Ureter (tissue), 1 donor: ENCODE measurements at regions not wholly inside any gene's neighbourhood (a gene's known extent, or its start where the extent isn't known, plus 50 kb on each side); places are given as distances from the start of the nearest gene placed in this dataset.
"Not testable (repeated sequence)": the region's sequence is repeated elsewhere in the genome, so short reads cannot be mapped to it uniquely, and the experiment has no call there.

Source experiments
- DNase-seq: peaks from one replicate; pipeline ENCODE4 v3.0.0-alpha.2; 2020; ENCODE audit warnings: low spot score
- donor health status: DM: yes; HTN: yes; CAD: no.

GRCh38 chr1:22196041-22196440 lies 53.1 kb upstream of the WNT4 start:
- no peak for DNase-seq

- no peak for DNase-seq
These were observed 53.7 kb upstream of the WNT4 start for GRCh38 chr1:22196641-22197040.

DNA sequence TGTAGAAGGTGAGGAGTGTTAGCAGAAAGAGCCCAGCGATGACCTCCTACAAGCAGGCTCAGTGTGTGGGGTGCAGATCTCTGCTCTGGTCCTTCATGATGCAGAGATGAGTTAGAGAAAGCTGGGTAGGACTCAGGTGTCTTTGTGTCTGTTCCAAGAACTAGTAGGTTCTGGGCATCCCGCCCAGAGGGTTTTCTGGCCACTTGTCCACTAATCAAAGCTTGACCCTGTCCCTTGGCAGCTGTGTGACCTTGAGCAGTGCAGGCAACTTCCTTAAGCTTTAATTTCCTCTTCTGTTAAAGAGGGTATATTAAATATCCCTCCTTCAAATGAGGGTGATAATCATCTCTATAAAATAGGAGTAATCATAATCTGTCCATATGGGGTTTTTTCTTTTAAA lies 54.7 kb upstream of the WNT4 start:
- no peak for DNase-seq

DNA sequence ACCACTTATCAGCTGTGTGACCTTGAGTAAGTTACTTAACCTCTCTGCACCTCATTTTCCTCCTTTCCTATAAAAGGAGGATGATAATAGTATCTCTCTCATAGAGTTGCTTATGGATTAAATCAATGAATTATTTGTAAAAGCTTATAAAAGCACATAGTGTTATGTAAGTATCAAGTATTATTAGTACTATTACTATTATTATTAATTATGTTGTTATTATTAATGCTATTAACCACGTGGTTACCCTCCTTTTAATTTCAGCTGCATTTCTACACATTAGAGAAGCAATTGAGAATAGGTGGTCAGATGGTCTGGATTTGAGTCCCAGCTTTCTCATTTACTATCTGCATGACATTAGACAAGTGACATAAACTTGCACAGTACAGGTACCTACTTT lies 58.1 kb upstream of the WNT4 start:
- no peak for DNase-seq

- no peak for DNase-seq
These were observed 60.4 kb upstream of the WNT4 start for GRCh38 chr1:22203335-22203734.

DNA sequence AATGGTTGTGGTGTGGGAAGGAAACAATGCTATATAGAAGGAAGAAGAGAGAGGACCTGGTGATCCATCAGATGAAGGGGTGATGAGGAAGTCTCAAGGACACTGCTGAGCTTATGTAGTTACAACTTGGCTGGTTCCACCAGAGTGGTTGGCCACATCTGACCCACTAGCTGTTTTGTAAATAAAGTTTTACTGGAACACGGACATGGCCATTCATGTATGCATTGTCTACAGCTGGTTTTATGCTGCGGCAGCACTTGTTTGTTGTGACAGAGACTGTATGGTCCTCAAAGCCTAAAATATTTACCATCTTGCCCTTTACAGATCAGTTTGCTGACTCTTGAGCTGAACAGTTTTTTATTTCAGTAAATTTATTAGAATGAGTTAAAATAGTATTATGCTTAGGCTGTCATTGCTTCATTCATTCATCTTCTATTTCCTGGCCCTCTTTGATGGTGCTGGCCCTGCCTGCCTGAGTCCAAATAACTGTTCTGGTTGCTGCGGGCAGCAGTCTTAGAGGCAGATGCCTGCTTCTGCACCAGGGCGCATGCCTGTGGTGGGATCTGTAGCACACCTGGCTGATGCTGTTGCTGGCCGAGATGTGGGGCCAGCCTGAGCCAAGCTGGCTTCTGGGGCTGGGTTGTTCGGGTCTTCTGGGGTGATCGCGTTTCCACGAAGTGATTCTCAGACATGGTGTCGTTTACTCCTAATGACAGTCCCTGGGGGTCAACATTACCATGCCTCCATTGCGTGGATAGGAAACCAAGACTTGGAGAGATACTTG lies 61.4 kb upstream of the WNT4 start:
- DNase-seq = no peak

GRCh38 chr1:22204989-22205913 lies 62.4 kb upstream of the WNT4 start:
- peak; percentile 71 for DNase-seq

GRCh38 chr1:22206551-22207125 lies 63.7 kb upstream of the WNT4 start:
- DNase-seq = no peak

- DNase-seq = no peak
These were observed 64.8 kb upstream of the WNT4 start for GRCh38 chr1:22207511-22208267.

DNA sequence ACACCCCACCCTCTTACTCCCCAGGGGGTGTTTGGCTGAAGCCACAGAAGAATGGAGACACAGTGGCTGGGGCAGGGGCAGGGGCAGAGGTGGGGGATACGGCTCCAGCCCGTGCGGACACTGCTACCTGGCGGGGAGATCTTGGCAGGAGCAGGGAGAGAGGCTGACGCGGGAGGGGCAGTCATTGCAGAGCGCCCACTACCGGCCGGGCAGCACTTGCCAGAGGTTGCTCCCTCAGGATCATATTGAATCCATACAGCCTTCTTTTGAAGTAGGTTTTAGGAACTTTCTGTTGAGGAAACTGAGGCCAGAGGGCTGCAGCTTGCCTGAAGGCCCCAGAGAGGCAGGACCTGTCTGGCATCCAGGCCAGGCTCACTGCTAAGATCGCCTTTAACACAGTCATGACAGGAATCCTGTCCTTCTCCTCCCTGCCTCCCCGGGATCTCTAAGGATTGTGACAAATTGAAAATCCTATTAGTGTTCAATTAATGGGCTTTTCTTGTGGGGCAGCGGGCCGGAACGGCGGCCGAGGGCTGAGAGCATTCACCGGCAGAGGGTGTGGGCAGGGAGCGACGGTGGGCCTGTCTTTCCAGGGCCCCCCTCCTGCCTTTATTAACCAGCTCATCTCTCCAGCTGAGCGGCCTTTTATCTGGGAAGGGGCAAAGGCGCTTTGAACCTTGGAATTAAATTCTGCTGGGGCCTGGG lies 65.5 kb upstream of the WNT4 start:
- no peak for DNase-seq

- DNase-seq = no peak
These were observed 66.1 kb upstream of the WNT4 start for GRCh38 chr1:22208973-22209378.

GRCh38 chr1:22210176-22210575 lies 67.3 kb upstream of the WNT4 start:
- DNase-seq = no peak

GRCh38 chr1:22210636-22211035 lies 67.7 kb upstream of the WNT4 start:
- DNase-seq = no peak

GRCh38 chr1:22211459-22211858 lies 68.6 kb upstream of the WNT4 start:
- not testable (repeated sequence) for DNase-seq

GRCh38 chr1:22212400-22213233 lies 69.7 kb upstream of the WNT4 start:
- DNase-seq = no peak

GRCh38 chr1:22216210-22216883 lies 73.5 kb upstream of the WNT4 start:
- DNase-seq = no peak

DNA sequence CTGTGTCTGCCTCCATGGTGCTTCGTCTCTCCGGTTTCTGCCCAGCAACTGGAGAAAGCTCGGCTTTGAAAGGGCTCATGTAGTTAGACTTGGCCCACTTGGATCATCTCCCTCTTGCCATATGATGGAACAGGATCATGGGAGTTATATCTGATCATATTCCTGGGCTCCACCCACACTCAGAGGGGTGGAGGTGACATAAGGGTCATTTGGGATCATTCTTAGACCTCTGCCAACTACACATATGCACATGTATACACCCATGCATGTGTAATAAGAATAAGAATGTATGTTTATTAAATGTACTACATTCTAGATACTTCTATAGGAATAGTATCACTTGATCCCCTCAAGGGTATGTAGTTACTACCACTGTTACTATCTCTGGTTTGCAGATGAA lies 74.1 kb upstream of the WNT4 start:
- DNase-seq = no peak

DNA sequence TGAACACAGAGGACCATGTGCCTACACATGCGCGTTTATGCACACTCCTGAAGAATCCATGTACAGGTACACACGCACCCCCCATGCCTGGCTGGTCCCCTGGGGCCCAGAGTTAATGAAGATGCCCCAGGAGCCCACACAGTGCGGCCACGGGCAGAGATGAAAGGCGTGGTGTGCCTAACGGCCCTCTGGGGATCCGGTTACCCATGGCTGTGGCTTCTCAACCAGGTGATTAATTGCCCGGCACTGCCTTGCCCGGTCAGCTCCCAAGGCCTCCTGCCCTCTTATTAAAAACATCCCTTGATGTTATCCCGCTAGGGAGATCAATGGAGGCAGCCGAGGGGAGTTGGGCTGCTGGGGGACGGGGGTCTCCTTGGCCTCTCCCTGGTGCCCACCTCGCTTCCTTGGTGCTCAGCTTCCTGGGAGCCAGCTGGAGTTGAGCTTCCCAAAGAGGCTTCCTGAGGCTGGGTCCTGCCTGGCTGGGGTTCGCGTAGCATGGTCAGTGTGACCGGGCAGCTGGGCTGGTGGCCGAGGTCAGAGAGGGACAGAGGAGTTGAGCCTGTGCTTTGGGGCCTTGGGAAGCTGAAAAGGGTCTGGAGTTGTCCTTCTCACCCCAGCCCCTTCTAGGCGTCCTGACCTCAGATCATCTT lies 75.0 kb upstream of the WNT4 start:
- no peak for DNase-seq

DNA sequence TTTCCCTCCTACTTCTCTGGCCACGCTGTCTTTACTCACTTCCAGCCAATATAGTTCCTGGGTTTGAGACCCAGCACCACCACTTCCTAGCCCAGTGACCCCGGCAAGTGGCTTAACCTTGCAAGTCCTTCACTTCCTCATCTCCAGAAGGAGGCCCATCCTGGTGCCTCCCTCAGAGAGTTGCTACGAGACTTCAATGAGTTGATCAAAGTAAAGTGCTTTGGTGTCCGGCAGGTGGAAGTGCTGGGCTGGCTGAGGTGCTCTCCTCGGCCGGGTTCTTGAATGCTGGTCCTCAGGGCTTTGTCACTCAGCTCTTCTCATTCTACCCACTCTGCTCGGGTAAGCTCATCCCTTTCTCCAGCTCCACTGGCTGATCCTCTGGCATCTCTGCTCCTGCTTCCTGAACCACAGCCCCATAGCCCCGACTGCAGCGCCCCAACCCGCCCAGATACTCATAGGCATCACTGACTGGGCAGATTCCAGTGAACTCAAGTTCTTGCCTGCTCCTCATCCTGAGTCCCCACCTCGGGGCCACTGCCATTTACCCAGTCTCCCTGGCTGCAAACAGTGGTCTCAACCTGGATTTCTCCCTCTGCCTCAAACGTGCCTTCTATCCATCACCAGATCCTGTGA lies 75.8 kb upstream of the WNT4 start:
- DNase-seq = no peak
